Anterior cingulate cortex (tissue), 58 donors: ENCODE measurements at regions not wholly inside any gene's neighbourhood (a gene's known extent, or its start where the extent isn't known, plus 50 kb on each side); places are given as distances from the start of the nearest gene placed in this dataset.

Source experiments
- DNase-seq, 58 donors: peaks; one replicate each; lab custom pipeline; 2025; lab: John Stamatoyannopoulos, UW

GRCh38 chr2:118183381-118183780 lies 95.1 kb downstream of the INSIG2 start:
- DNase-seq = no peak

GRCh38 chr2:118179445-118179844 lies 91.2 kb downstream of the INSIG2 start:
- no peak for DNase-seq

- no peak for DNase-seq
Measured at GRCh38 chr2:118177884-118178283, 89.6 kb downstream of the INSIG2 start.

GRCh38 chr2:118177318-118177717 lies 89.0 kb downstream of the INSIG2 start:
- no peak for DNase-seq

GRCh38 chr2:118176601-118177000 lies 88.3 kb downstream of the INSIG2 start:
- no peak for DNase-seq

- DNase-seq = no peak
Measured at GRCh38 chr2:118171546-118171945, 83.3 kb downstream of the INSIG2 start.

DNA sequence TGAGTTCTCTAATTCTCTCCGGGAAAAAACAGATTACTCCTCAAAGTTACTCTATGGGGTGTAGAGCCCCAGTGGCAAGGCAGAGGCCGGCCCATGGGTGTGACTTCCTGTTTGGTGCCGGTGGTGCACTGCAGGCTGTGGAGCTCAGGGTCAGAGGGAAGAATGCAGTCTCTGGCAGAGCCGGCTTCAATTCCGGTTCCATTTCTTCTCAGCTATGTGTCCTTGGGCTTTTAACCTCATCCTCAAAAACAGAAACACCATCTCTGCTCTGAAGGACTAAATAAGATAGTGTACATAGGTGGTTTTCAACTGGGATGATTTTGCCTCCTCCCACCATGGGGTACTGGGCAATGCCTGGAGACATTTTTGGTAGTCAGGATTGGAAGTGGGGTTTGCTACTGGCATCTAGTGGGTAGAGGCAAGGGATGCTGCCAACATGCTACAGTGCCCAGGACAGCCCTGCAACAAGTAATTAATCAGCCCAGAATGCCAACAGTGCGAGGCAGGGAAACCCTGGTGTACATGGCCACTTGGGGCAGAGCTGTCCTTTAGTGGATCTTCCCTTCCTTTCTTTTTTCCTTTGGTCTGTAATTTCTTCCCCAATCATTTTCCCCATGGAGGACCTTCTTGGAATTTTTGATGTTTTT lies 81.2 kb downstream of the INSIG2 start:
- DNase-seq = no peak

DNA sequence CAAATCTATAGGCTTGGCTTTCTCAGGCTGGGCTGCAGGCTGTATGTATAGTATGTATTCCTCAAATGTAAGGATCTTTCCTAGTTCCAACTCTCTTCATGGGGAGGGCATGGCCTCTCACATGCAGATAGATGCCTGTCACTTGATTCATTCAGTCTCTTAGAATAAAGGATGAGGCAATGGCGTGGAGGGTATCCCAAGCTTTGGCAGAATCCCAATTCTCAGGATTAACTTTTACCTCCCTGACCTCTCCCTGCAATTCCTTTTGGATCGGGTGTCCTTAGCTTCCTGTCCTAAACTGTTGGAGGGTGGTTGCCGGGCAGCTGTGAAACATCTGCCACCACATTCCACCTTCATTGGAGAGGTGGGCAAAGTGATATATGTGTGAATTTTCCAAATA lies 80.3 kb downstream of the INSIG2 start:
- no peak for DNase-seq

DNA sequence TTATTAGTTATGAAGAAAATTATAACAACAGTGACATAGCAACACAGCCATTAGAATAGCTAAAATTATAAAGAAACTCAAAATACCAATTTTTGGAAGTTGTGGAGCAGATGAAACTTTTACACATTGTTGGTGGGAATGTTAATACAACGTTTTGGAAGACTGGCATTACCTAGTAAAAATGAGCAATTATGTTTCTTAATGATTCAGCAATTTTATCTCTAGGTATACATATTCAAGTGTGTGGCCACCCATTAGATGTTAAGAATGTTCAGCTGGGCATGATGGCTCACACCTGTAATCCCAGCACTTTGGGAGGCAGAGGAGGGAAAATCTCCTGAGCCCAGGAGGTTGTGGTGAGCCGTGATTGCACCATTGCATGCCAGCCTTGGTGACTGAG lies 78.8 kb downstream of the INSIG2 start:
- DNase-seq = no peak

GRCh38 chr2:118166242-118166641 lies 78.0 kb downstream of the INSIG2 start:
- no peak for DNase-seq

- no peak for DNase-seq
Measured at GRCh38 chr2:118165595-118165994, 77.3 kb downstream of the INSIG2 start.
